ENCODE measurements at regions not wholly inside any gene's neighbourhood (a gene's known extent, or its start where the extent isn't known, plus 50 kb on each side); places are given as distances from the start of the nearest gene placed in this dataset.

DNA sequence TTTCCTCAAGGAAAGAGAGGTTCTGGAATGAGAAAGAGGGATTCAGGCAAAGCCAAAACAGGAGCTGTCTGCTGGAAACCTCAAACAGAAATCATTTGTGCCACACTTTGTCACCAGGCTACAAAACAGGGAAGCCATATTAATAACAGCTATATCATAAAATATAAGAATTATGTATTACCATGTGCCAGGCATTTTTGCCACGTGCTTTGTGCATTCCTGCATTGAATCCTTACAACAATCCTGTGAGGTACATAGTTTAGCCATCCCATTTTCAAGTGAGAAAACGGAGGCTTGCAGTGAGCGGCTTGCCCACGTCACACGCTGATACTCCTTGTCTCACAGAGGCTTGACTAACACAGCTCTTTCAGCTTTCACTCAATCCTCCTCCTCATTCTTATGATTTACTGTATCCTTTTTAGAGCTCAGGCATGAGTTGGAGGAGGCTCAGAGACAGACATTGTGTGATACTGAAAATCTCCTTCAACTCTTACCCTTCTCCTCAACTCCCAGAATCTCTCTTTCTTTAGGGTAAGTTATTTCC, 148.4 kb upstream of the MEX3C start:
- ChIA-PET RAD21 (ENCODE audit: low non-redundant PET in 1 of 2, low total read pairs in 2 of 2, uncharacterized antibody in 2 of 2, unreplicated experiment in 2 of 2) (no interaction called here), POLR2A (no interaction called here), CTCF (no interaction called here)
- Histone ChIP-seq H3K4me2 (ENCODE audit: low read length) (no peak overlapping the region), H3K27me3 (ENCODE audit: insufficient read depth, low read length) (peaks cover 29% of the 10 kb centered on the region), H3K9me2 (ENCODE audit: insufficient read depth) (no peaks in the 10 kb centered on the region), H3K27ac (ENCODE audit: low read depth, low read length) (no peak overlapping the region), H3K4me1 (ENCODE audit: control insufficient read depth in 1 of 2, insufficient read depth in 2 of 2, low read length in 2 of 2) (no peaks in the 10 kb centered on the region; a peak in 1 of 4 replicates), H3K9me3 (ENCODE audit: control insufficient read depth in 1 of 2, insufficient read depth in 1 of 2, low read depth in 1 of 2, low read length in 2 of 2) (no peaks in the 10 kb centered on the region), H3K36me3 (ENCODE audit: control insufficient read depth in 1 of 2, insufficient read depth in 2 of 2, low read length in 2 of 2) (no peaks in the 10 kb centered on the region), H3K4me3 (replicated peaks in 1 of 2; ENCODE audit: low read depth in 1 of 2, low read length in 2 of 2) (no peak overlapping the region), H3K79me2 (ENCODE audit: insufficient read depth, low read length) (no peaks in the 10 kb centered on the region), H3K9ac (ENCODE audit: low read length) (no peak overlapping the region), H2AFZ (ENCODE audit: low read depth, low read length, poor library complexity, severe bottlenecking) (no peak overlapping the region), H4K20me1 (ENCODE audit: insufficient read depth) (no peaks in the 10 kb centered on the region)
- ATAC-seq, result no peak
- TF ChIP-seq EZH2 (IDR thresholded peaks at IDR 0.05) (no peak), JUND (IDR thresholded peaks at IDR 0.05) (no peak), CBX3 (IDR thresholded peaks at IDR 0.05; ENCODE audit: low read depth) (no peak), SP1 (IDR thresholded peaks at IDR 0.05; ENCODE audit: low read depth) (no peak), FOSL1 (IDR thresholded peaks at IDR 0.05; ENCODE audit: low read depth) (no peak), SRF (IDR thresholded peaks at IDR 0.05; ENCODE audit: low read depth) (no peak), EGR1 (IDR thresholded peaks at IDR 0.05; ENCODE audit: low read depth) (no peak), CEBPB (IDR thresholded peaks at IDR 0.05; ENCODE audit: low read depth) (no peak), ELF1 (IDR thresholded peaks at IDR 0.05; ENCODE audit: borderline replicate concordance, low read depth) (no peak), SIN3A (IDR thresholded peaks at IDR 0.05; ENCODE audit: low read depth) (no peak), ZFX (IDR thresholded peaks at IDR 0.05) (no peak), EZH2phosphoT487 (IDR thresholded peaks at IDR 0.05; ENCODE audit: borderline replicate concordance) (no peak), POLR2AphosphoS5 (IDR thresholded peaks at IDR 0.05; ENCODE audit: low read depth, low read length) (no peak)
- TF ChIP-seq, protein P1, sequence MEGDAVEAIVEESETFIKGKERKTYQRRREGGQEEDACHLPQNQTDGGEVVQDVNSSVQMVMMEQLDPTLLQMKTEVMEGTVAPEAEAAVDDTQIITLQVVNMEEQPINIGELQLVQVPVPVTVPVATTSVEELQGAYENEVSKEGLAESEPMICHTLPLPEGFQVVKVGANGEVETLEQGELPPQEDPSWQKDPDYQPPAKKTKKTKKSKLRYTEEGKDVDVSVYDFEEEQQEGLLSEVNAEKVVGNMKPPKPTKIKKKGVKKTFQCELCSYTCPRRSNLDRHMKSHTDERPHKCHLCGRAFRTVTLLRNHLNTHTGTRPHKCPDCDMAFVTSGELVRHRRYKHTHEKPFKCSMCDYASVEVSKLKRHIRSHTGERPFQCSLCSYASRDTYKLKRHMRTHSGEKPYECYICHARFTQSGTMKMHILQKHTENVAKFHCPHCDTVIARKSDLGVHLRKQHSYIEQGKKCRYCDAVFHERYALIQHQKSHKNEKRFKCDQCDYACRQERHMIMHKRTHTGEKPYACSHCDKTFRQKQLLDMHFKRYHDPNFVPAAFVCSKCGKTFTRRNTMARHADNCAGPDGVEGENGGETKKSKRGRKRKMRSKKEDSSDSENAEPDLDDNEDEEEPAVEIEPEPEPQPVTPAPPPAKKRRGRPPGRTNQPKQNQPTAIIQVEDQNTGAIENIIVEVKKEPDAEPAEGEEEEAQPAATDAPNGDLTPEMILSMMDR (IDR thresholded peaks at IDR 0.05 in 2 of 3, conservative IDR thresholded peaks at IDR 0.05 in 1 of 3; ENCODE audit: borderline replicate concordance in 1 of 3, insufficient read depth in 1 of 3, low read depth in 2 of 3, low read length in 2 of 3), result no peak
- TF ChIP-seq, protein P2, sequence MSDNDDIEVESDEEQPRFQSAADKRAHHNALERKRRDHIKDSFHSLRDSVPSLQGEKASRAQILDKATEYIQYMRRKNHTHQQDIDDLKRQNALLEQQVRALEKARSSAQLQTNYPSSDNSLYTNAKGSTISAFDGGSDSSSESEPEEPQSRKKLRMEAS (IDR thresholded peaks at IDR 0.05), result no peak
- TF ChIP-seq, protein P3, sequence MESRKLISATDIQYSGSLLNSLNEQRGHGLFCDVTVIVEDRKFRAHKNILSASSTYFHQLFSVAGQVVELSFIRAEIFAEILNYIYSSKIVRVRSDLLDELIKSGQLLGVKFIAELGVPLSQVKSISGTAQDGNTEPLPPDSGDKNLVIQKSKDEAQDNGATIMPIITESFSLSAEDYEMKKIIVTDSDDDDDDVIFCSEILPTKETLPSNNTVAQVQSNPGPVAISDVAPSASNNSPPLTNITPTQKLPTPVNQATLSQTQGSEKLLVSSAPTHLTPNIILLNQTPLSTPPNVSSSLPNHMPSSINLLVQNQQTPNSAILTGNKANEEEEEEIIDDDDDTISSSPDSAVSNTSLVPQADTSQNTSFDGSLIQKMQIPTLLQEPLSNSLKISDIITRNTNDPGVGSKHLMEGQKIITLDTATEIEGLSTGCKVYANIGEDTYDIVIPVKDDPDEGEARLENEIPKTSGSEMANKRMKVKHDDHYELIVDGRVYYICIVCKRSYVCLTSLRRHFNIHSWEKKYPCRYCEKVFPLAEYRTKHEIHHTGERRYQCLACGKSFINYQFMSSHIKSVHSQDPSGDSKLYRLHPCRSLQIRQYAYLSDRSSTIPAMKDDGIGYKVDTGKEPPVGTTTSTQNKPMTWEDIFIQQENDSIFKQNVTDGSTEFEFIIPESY (IDR thresholded peaks at IDR 0.05; ENCODE audit: extremely low read depth, insufficient replicate concordance, low read length), result no peak
- TF ChIP-seq, protein P4, sequence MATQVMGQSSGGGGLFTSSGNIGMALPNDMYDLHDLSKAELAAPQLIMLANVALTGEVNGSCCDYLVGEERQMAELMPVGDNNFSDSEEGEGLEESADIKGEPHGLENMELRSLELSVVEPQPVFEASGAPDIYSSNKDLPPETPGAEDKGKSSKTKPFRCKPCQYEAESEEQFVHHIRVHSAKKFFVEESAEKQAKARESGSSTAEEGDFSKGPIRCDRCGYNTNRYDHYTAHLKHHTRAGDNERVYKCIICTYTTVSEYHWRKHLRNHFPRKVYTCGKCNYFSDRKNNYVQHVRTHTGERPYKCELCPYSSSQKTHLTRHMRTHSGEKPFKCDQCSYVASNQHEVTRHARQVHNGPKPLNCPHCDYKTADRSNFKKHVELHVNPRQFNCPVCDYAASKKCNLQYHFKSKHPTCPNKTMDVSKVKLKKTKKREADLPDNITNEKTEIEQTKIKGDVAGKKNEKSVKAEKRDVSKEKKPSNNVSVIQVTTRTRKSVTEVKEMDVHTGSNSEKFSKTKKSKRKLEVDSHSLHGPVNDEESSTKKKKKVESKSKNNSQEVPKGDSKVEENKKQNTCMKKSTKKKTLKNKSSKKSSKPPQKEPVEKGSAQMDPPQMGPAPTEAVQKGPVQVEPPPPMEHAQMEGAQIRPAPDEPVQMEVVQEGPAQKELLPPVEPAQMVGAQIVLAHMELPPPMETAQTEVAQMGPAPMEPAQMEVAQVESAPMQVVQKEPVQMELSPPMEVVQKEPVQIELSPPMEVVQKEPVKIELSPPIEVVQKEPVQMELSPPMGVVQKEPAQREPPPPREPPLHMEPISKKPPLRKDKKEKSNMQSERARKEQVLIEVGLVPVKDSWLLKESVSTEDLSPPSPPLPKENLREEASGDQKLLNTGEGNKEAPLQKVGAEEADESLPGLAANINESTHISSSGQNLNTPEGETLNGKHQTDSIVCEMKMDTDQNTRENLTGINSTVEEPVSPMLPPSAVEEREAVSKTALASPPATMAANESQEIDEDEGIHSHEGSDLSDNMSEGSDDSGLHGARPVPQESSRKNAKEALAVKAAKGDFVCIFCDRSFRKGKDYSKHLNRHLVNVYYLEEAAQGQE (IDR thresholded peaks at IDR 0.05; ENCODE audit: low read depth), result no peak
- TF ChIP-seq, protein P5, sequence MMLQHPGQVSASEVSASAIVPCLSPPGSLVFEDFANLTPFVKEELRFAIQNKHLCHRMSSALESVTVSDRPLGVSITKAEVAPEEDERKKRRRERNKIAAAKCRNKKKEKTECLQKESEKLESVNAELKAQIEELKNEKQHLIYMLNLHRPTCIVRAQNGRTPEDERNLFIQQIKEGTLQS (IDR thresholded peaks at IDR 0.05), result no peak
- intact Hi-C loops (cut with micrococcal nuclease), result no loop called here
- BruUV-seq (replicated peaks), result no TSS peak
- no peak for DNase-seq (ENCODE audit: low read depth, low spot score)

Measured in HCT116 (cell line).